Mesenchymal stem cell (in vitro differentiated cells and primary cell): ENCODE measurements at regions not wholly inside any gene's neighbourhood (a gene's known extent, or its start where the extent isn't known, plus 50 kb on each side); places are given as distances from the start of the nearest gene placed in this dataset.

ENCODE experiments used
- DNase-seq: peaks from one replicate; pipeline ENCODE4 v3.0.0-alpha.2; 2013
- H2AFZ ChIP-seq: one replicate; pipeline ENCODE4 v1.6.1; 2013; ENCODE audit warnings: low read depth, mild to moderate bottlenecking, control low read depth, inconsistent platforms, low read length, moderate library complexity
- H2AK5ac ChIP-seq: 2 replicates; pipeline ENCODE4 v1.6.1; 2013; ENCODE audit warnings: low read length, moderate library complexity, mild to moderate bottlenecking, inconsistent platforms; ENCODE audit not compliant: severe bottlenecking
- H2BK120ac ChIP-seq: one replicate; pipeline ENCODE4 v1.6.1; 2013; ENCODE audit warnings: low read depth, mild to moderate bottlenecking, inconsistent platforms, low read length, moderate library complexity
- H2BK12ac ChIP-seq, 2 experiments: one replicate each; pipeline ENCODE4 v1.6.1; 2013; ENCODE audit warnings: inconsistent platforms in 2 of 2, low read length in 2 of 2, mild to moderate bottlenecking in 2 of 2, moderate library complexity in 2 of 2, control low read depth in 1 of 2
- H2BK15ac ChIP-seq: one replicate; pipeline ENCODE4 v1.6.1; 2013; ENCODE audit warnings: mild to moderate bottlenecking, low read depth, inconsistent platforms; ENCODE audit not compliant: poor library complexity, severe bottlenecking
- H2BK5ac ChIP-seq: 2 replicates; pipeline ENCODE4 v1.6.1; 2013; ENCODE audit warnings: low read depth, mild to moderate bottlenecking, low read length, control low read depth, inconsistent platforms; ENCODE audit not compliant: poor library complexity, severe bottlenecking
- H3K14ac ChIP-seq, 2 experiments: one replicate each; pipeline ENCODE4 v1.6.1; 2013; ENCODE audit warnings: inconsistent platforms in 2 of 2, low read length in 2 of 2, control low read depth in 1 of 2, mild to moderate bottlenecking in 1 of 2, moderate library complexity in 1 of 2
- H3K18ac ChIP-seq, 2 experiments: one replicate each; pipeline ENCODE4 v1.6.1; 2013; ENCODE audit warnings: inconsistent platforms in 2 of 2, low read length in 2 of 2, control low read depth in 1 of 2, low read depth in 1 of 2, mild to moderate bottlenecking in 1 of 2
- H3K23ac ChIP-seq, 2 experiments: one replicate each; pipeline ENCODE4 v1.6.1; 2013; ENCODE audit warnings: inconsistent platforms in 2 of 2, low read length in 2 of 2, mild to moderate bottlenecking in 2 of 2, moderate library complexity in 2 of 2, control low read depth in 1 of 2
- H3K27ac ChIP-seq: 2 replicates; pipeline ENCODE4 v1.5.1; 2013; ENCODE audit warnings: mild to moderate bottlenecking, moderate library complexity, low read length, control low read depth, inconsistent platforms; ENCODE audit not compliant: poor library complexity, severe bottlenecking
- H3K27me3 ChIP-seq, 2 experiments: 2 replicates each; pipeline versions ENCODE4 v1.6.1 to v1.7.0; 2013; ENCODE audit warnings: low read length in 2 of 2, mild to moderate bottlenecking in 2 of 2, moderate library complexity in 2 of 2, control low read depth in 1 of 2, inconsistent platforms in 1 of 2; ENCODE audit not compliant: control insufficient read depth in 1 of 2, insufficient read depth in 1 of 2
- H3K36me3 ChIP-seq, 2 experiments: 2 replicates each; pipeline versions ENCODE4 v1.6.1 to v1.7.0; 2013; ENCODE audit warnings: low read length in 2 of 2, control low read depth in 1 of 2, inconsistent platforms in 1 of 2, low read depth in 1 of 2, mild to moderate bottlenecking in 1 of 2; ENCODE audit not compliant: insufficient read depth in 2 of 2, control insufficient read depth in 1 of 2
- H3K4ac ChIP-seq, 2 experiments: one replicate each; pipeline ENCODE4 v1.6.1; 2013; ENCODE audit warnings: inconsistent platforms in 2 of 2, low read length in 2 of 2, mild to moderate bottlenecking in 2 of 2, moderate library complexity in 2 of 2, control low read depth in 1 of 2, low read depth in 1 of 2
- H3K4me1 ChIP-seq: 2 replicates; pipeline ENCODE4 v1.6.1; 2013; ENCODE audit warnings: low read depth, low read length, control low read depth; ENCODE audit not compliant: control insufficient read depth, insufficient read depth
- H3K4me2 ChIP-seq: 2 replicates; pipeline ENCODE4 v1.6.1; 2013; ENCODE audit warnings: low read length, mild to moderate bottlenecking, inconsistent platforms; ENCODE audit not compliant: poor library complexity, severe bottlenecking
- H3K4me3 ChIP-seq, 2 experiments: 2 replicates each; pipeline versions ENCODE4 v1.5.1 to v1.7.0; 2013; ENCODE audit warnings: low read length in 2 of 2, mild to moderate bottlenecking in 2 of 2, control low read depth in 1 of 2, low read depth in 1 of 2; ENCODE audit not compliant: insufficient read depth in 1 of 2
- H3K79me1 ChIP-seq: replicated peaks from 2 replicates; pipeline ENCODE4 v1.6.1; 2013; ENCODE audit warnings: mild to moderate bottlenecking, control low read depth, low read length, inconsistent platforms; ENCODE audit not compliant: poor library complexity, severe bottlenecking
- H3K9ac ChIP-seq: 2 replicates; pipeline ENCODE4 v1.7.0; 2013; ENCODE audit warnings: mild to moderate bottlenecking, low read length, moderate library complexity
- H3K9me3 ChIP-seq: 2 replicates; pipeline ENCODE4 v1.7.0; 2013; ENCODE audit warnings: mild to moderate bottlenecking, low read length; ENCODE audit not compliant: control insufficient read depth
- H4K8ac ChIP-seq: one replicate; pipeline ENCODE4 v1.6.1; 2013; ENCODE audit warnings: inconsistent platforms, mild to moderate bottlenecking, low read length, moderate library complexity
- H4K91ac ChIP-seq: one replicate; pipeline ENCODE4 v1.6.1; 2013; ENCODE audit warnings: mild to moderate bottlenecking, low read length, inconsistent platforms
- WGBS: methylation state at CpG from one replicate; pipeline ENCODE4 v1.1.7; 2013; ENCODE audit warnings: mixed read lengths; 5-methylcytosine and 5-hydroxymethylcytosine counted together

DNA sequence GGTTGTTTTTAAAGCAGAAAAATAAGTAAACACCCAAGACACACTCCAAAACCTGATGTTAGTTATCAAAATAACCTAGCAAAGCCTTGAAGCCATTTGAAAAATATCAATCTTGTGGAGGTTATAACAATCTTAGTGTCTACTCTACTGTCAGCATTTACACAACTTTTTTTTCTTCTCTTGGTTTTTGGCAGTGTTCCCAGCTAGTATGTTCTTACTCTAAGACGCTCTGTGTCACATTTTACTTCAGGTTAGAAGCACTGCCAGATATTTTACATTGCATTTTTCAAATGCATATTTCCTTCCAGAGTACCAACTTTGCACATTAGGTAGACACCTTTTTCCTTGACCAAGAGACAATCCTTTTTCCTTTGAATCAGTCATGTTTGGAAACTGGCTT, 114.0 kb upstream of the INPP4B start:
- Histone ChIP-seq H3K79me1 (no peaks in the 10 kb centered on the region), H3K36me3 (no peaks in the 10 kb centered on the region), H3K4me3 (no peak overlapping the region), H3K9ac (no peak overlapping the region), H2AK5ac (no peak overlapping the region), H3K4me1 (no peaks in the 10 kb centered on the region), H2BK15ac (no peak overlapping the region), H3K4ac (no peak overlapping the region), H4K8ac (no peak overlapping the region), H3K23ac (no peak overlapping the region), H3K4me2 (no peak overlapping the region), H3K18ac (no peak overlapping the region), H3K14ac (no peak overlapping the region), H4K91ac (no peak overlapping the region), H3K27ac (no peak overlapping the region), H2BK5ac (no peak overlapping the region), H2BK12ac (no peak overlapping the region), H3K9me3 (peaks cover 6% of the 10 kb centered on the region), H3K27me3 (no peaks in the 10 kb centered on the region), H2BK120ac (no peak overlapping the region), H2AFZ (no peak overlapping the region)
- no peak for DNase-seq
- 71% methylated on average over 1 of the region's 1 CpG for WGBS

DNA sequence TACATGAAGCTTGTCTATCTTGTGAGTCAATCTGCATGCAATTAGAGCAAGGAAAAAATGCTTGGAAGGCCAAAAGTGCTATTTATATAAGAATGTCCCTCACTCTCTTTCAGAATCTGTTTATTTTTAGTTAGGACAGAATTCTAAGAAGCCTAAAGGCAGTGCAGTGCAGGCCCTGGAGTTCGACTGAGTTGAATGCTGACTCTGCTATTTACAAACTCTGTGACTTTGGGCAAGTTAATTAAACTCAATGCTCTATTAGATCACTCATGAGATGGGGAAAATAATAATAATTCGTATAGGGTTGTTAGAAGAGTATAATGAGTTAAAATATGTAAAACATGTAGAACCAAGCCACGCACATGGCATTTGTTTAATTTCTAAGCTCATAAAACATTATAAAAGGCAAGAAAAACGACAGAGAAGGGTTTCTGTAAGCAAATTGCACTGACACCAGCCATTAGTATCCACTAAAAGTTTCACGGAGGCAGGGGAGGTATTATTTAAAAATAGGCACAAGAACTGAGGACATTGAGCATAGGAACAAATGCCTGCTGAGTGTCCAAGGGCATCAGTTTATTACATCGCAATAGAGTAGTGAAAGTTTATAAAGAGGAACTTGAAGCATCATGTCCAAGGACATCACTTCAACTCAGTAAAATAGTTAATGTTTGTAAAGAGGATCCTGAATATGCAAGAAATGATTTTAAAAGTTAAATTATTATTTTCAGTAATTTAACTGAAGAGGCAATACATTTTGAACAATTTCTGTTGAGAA, 115.0 kb upstream of the INPP4B start:
- no peak overlapping the region for H3K18ac ChIP-seq
- no peak overlapping the region for H2BK120ac ChIP-seq
- no peak overlapping the region for H2BK12ac ChIP-seq
- H3K36me3 ChIP-seq: no peaks in the 10 kb centered on the region
- no peaks in the 10 kb centered on the region for H3K79me1 ChIP-seq
- H3K4me3 ChIP-seq: no peak overlapping the region
- H4K91ac ChIP-seq: no peak overlapping the region
- no peak overlapping the region for H2AFZ ChIP-seq
- no peak overlapping the region for H3K14ac ChIP-seq
- no peak overlapping the region for H2AK5ac ChIP-seq
- H3K27me3 ChIP-seq: no peaks in the 10 kb centered on the region
- no peak overlapping the region for H2BK15ac ChIP-seq
- H3K9ac ChIP-seq: no peak overlapping the region
- no peak overlapping the region for H2BK5ac ChIP-seq
- 59% methylated on average over 6 of the region's 6 CpGs for WGBS
- no peak overlapping the region for H3K4ac ChIP-seq
- DNase-seq: no peak
- no peak overlapping the region for H3K27ac ChIP-seq
- no peaks in the 10 kb centered on the region for H3K4me1 ChIP-seq
- no peak overlapping the region for H3K4me2 ChIP-seq
- no peak overlapping the region for H3K23ac ChIP-seq
- no peak overlapping the region for H4K8ac ChIP-seq
- H3K9me3 ChIP-seq: no peaks in the 10 kb centered on the region

DNA sequence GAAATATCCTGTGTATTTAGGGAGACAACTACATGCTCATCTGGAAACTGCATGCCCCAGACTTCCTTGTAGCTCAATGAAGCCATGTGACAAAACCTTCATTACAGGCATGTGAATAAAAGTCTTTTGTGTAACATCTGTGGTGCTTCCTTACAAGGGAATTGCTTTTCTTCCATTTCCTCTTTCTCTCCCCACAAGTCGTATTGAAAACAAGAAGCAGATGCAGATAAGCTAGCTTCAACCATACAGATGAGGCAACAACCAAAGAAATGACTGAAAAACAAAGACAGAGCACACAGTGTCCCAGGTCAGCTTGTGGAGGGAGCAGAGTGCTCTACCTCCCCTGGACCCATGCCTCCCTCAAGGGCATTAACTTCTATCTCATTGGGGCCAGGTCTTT, 115.8 kb upstream of the INPP4B start:
- Histone ChIP-seq H3K18ac (no peak overlapping the region), H3K4me1 (no peaks in the 10 kb centered on the region), H2BK12ac (no peak overlapping the region), H2AK5ac (no peak overlapping the region), H3K23ac (no peak overlapping the region), H3K9ac (no peak overlapping the region), H3K4me3 (no peak overlapping the region), H2AFZ (no peak overlapping the region), H3K4ac (no peak overlapping the region), H3K27ac (no peak overlapping the region), H3K9me3 (no peaks in the 10 kb centered on the region), H2BK15ac (no peak overlapping the region), H2BK120ac (no peak overlapping the region), H4K91ac (no peak overlapping the region), H3K4me2 (no peak overlapping the region), H4K8ac (no peak overlapping the region), H3K36me3 (no peaks in the 10 kb centered on the region), H2BK5ac (no peak overlapping the region), H3K79me1 (no peaks in the 10 kb centered on the region), H3K14ac (no peak overlapping the region), H3K27me3 (no peaks in the 10 kb centered on the region)
- DNase-seq: no peak
- WGBS: 23% methylated on average over 1 of the region's 1 CpG

DNA sequence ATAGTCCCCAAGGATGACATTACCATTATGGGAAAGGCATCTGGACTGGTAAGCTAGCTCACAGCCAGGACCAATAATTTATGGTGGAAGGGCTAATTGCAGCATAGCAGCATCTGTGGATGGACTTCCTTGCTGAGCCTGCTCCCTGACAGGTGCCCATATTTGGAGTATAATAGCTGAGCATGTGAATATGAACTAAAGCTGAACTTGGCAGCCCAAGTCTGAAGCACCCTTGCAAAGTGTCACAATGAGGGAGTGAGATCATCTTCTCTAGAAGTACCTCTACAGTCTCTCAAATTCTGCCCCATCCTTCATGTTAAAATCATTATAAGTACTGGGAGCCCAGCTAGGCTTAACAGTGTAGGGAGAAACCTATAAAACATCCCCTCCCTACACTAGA, 128.2 kb upstream of the INPP4B start:
- no peaks in the 10 kb centered on the region for H3K36me3 ChIP-seq
- no peak overlapping the region for H3K9ac ChIP-seq
- no peak overlapping the region for H3K14ac ChIP-seq
- H3K4ac ChIP-seq: no peak overlapping the region
- H4K91ac ChIP-seq: no peak overlapping the region
- no peak overlapping the region for H2BK120ac ChIP-seq
- H3K4me1 ChIP-seq: no peaks in the 10 kb centered on the region
- H2AFZ ChIP-seq: no peak overlapping the region
- no peak overlapping the region for H2BK5ac ChIP-seq
- no peak overlapping the region for H2AK5ac ChIP-seq
- no peak overlapping the region for H2BK15ac ChIP-seq
- no peak overlapping the region for H3K4me3 ChIP-seq
- no peaks in the 10 kb centered on the region for H3K79me1 ChIP-seq
- no peak overlapping the region for H2BK12ac ChIP-seq
- H4K8ac ChIP-seq: no peak overlapping the region
- H3K18ac ChIP-seq: no peak overlapping the region
- no peak overlapping the region for H3K4me2 ChIP-seq
- no peak overlapping the region for H3K23ac ChIP-seq
- no peaks in the 10 kb centered on the region for H3K9me3 ChIP-seq
- H3K27me3 ChIP-seq: no peaks in the 10 kb centered on the region
- no peak overlapping the region for H3K27ac ChIP-seq
- no peak for DNase-seq
